ENCODE measurements at regions not wholly inside any gene's neighbourhood (a gene's known extent, or its start where the extent isn't known, plus 50 kb on each side); places are given as distances from the start of the nearest gene placed in this dataset.
A peak's percentile ranks its signal among the peaks of the same experiment; 100 is the strongest.

- no peaks in the 10 kb centered on the region for H3K9me3 ChIP-seq (ENCODE audit: control insufficient read depth in 4 of 4, low read length in 3 of 4)
- H3K9ac ChIP-seq (ENCODE audit: low read depth in 1 of 2, low read length in 2 of 2): no peak overlapping the region
- no peaks in the 10 kb centered on the region for H3K27me3 ChIP-seq (ENCODE audit: control insufficient read depth in 4 of 4, insufficient read depth in 4 of 4, low read length in 3 of 4)
- no peak for DNase-seq (ENCODE audit: low spot score)
- no peak overlapping the region for H3K4me3 ChIP-seq (ENCODE audit: low read depth in 1 of 3, low read length in 3 of 3)
- TF ChIP-seq FOXA2 (IDR thresholded peaks at IDR 0.05) (no peak), EGR1 (IDR thresholded peaks at IDR 0.05; ENCODE audit: low read depth in 2 of 2) (no peak), REST (IDR thresholded peaks at IDR 0.05) (no peak), RXRA (IDR thresholded peaks at IDR 0.05) (no peak)
- WGBS: 97% methylated on average over 5 of the region's 5 CpGs
- peaks cover 0 to 2% (median 0%) of the 10 kb centered on the region in 4 donors for H3K4me1 ChIP-seq (ENCODE audit: control insufficient read depth in 4 of 4, insufficient read depth in 4 of 4, low read length in 3 of 4)
- no peak overlapping the region for H3K27ac ChIP-seq (ENCODE audit: low read depth in 1 of 2, low read length in 2 of 2)
- no peaks in the 10 kb centered on the region for H3K36me3 ChIP-seq (ENCODE audit: control insufficient read depth in 4 of 4, insufficient read depth in 3 of 4, low read depth in 1 of 4, low read length in 3 of 4)
Measured at GRCh38 chr14:48957486-48957885, 628.7 kb downstream of the RPS29 start.

- WGBS: 31% methylated on average over 1 of the region's 1 CpG
- H3K4me3 ChIP-seq (ENCODE audit: low read depth in 1 of 3, low read length in 3 of 3): no peak overlapping the region
- H3K9ac ChIP-seq (ENCODE audit: low read depth in 1 of 2, low read length in 2 of 2): no peak overlapping the region
- TF ChIP-seq HNF4G (IDR thresholded peaks at IDR 0.05) (no peak), CTCF (IDR thresholded peaks at IDR 0.05; ENCODE audit: low read depth, low read length, missing input control) (no peak), HNF4A (conservative IDR thresholded peaks at IDR 0.05) (peak; percentile 20 to 35)
- no peaks in the 10 kb centered on the region for H3K27me3 ChIP-seq (ENCODE audit: control insufficient read depth in 4 of 4, insufficient read depth in 4 of 4, low read length in 3 of 4)
- peaks cover 0 to 2% (median 0%) of the 10 kb centered on the region in 4 donors for H3K4me1 ChIP-seq (ENCODE audit: control insufficient read depth in 4 of 4, insufficient read depth in 4 of 4, low read length in 3 of 4)
- no peak overlapping the region for H3K27ac ChIP-seq (ENCODE audit: low read depth in 1 of 2, low read length in 2 of 2)
- DNase-seq (ENCODE audit: low spot score): no peak
- no peaks in the 10 kb centered on the region for H3K36me3 ChIP-seq (ENCODE audit: control insufficient read depth in 4 of 4, insufficient read depth in 3 of 4, low read depth in 1 of 4, low read length in 3 of 4)
- H3K9me3 ChIP-seq (ENCODE audit: control insufficient read depth in 4 of 4, low read length in 3 of 4): no peaks in the 10 kb centered on the region
Measured at GRCh38 chr14:48955857-48956256, 630.3 kb downstream of the RPS29 start.

GRCh38 chr14:48954446-48954845, 631.7 kb downstream of the RPS29 start:
- H3K27ac ChIP-seq (ENCODE audit: low read depth in 1 of 2, low read length in 2 of 2): no peak overlapping the region
- H3K36me3 ChIP-seq (ENCODE audit: control insufficient read depth in 4 of 4, insufficient read depth in 3 of 4, low read depth in 1 of 4, low read length in 3 of 4): no peaks in the 10 kb centered on the region
- no peaks in the 10 kb centered on the region for H3K9me3 ChIP-seq (ENCODE audit: control insufficient read depth in 4 of 4, low read length in 3 of 4)
- 80% methylated on average over 1 of the region's 1 CpG for WGBS
- H3K9ac ChIP-seq (ENCODE audit: low read depth in 1 of 2, low read length in 2 of 2): no peak overlapping the region
- H3K4me3 ChIP-seq (ENCODE audit: low read depth in 1 of 3, low read length in 3 of 3): no peak overlapping the region
- peaks cover 0 to 2% (median 0%) of the 10 kb centered on the region in 4 donors for H3K4me1 ChIP-seq (ENCODE audit: control insufficient read depth in 4 of 4, insufficient read depth in 4 of 4, low read length in 3 of 4)
- no peaks in the 10 kb centered on the region for H3K27me3 ChIP-seq (ENCODE audit: control insufficient read depth in 4 of 4, insufficient read depth in 4 of 4, low read length in 3 of 4)
- TF ChIP-seq EGR1 (IDR thresholded peaks at IDR 0.05; ENCODE audit: low read depth in 2 of 2) (no peak), HNF4A (conservative IDR thresholded peaks at IDR 0.05) (no peak), MAX (IDR thresholded peaks at IDR 0.05) (no peak)
- no peak for DNase-seq (ENCODE audit: low spot score)
